ENCODE measurements at regions not wholly inside any gene's neighbourhood (a gene's known extent, or its start where the extent isn't known, plus 50 kb on each side); places are given as distances from the start of the nearest gene placed in this dataset.

DNA sequence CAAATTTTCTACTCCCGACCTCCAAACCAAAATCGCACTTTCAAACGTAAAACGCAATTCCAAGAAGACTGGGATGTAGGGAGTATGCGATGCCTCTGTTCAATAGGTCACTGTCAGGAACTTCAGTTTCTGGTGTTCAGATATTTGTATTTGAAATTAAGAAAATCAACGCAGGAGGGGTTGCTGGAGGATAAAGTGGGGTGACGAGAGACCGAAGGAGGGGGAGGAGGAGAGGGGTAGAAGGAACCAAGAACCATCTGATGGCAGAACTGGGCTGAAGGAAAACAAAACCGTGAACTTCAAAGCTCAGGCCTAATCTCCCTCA is 293.8 kb upstream of the NFE2L3 start:
- TF ChIP-seq, protein P1, sequence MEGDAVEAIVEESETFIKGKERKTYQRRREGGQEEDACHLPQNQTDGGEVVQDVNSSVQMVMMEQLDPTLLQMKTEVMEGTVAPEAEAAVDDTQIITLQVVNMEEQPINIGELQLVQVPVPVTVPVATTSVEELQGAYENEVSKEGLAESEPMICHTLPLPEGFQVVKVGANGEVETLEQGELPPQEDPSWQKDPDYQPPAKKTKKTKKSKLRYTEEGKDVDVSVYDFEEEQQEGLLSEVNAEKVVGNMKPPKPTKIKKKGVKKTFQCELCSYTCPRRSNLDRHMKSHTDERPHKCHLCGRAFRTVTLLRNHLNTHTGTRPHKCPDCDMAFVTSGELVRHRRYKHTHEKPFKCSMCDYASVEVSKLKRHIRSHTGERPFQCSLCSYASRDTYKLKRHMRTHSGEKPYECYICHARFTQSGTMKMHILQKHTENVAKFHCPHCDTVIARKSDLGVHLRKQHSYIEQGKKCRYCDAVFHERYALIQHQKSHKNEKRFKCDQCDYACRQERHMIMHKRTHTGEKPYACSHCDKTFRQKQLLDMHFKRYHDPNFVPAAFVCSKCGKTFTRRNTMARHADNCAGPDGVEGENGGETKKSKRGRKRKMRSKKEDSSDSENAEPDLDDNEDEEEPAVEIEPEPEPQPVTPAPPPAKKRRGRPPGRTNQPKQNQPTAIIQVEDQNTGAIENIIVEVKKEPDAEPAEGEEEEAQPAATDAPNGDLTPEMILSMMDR (IDR thresholded peaks at IDR 0.05), result no peak
- TF ChIP-seq POLR2A (IDR thresholded peaks at IDR 0.05), result no peak
